ENCODE measurements at regions not wholly inside any gene's neighbourhood (a gene's known extent, or its start where the extent isn't known, plus 50 kb on each side); places are given as distances from the start of the nearest gene placed in this dataset.

DNA sequence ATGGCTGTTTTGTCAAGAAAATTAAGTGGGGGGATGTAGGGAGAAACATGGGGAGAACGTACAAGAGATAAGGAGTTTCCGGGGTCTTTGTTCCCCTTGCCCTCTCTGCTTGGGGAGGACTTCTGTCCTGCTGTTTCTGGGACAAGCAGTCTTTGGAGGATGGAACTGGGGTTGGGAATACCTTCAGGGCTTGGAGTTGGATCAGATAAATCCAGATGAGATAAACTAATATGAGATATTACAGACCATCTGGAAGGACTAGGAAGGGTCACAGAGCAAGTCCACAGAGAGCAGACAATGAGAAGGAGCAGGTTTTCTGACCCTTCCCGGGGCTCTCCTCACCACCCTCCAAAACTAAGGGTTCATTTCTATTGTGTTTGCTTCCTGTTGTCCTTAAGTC is 237.5 kb downstream of the TSHZ3 start:
- peaks cover 35% of the 10 kb centered on the region; the same call in 1 of the 2 replicates for H3K27me3 ChIP-seq (replicated peaks; ENCODE audit: insufficient read depth, low read length)

DNA sequence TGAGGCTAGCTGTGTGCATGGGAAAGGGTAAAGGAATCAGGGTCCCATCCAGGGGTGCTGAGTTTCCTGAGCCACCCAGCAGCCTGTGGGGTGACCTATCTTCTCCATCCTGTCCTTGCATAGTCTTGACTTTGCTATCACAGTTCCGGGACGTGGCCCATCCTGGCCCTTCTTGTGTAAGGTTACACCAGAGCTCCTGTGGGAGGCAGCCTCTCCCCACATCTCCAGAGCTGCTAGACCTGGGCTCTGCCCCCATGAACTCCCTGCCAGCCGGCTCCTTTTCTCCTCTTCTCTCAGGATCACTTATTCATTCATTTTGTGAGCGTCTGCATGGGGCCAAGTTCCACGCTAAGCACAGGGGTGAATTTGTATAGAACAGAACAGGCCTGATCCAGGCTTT is 238.9 kb downstream of the TSHZ3 start:
- no peak overlapping the region for H2AFZ ChIP-seq (ENCODE audit: low read length)
- no peaks in the 10 kb centered on the region for H3K79me2 ChIP-seq (ENCODE audit: low read length)
- H3K9ac ChIP-seq (ENCODE audit: low read length) = no peak overlapping the region
- no peaks in the 10 kb centered on the region for H4K20me1 ChIP-seq (ENCODE audit: insufficient read depth, low read length)
- no peak overlapping the region for H3K27ac ChIP-seq (ENCODE audit: low read length)
- H3K36me3 ChIP-seq (replicated peaks; ENCODE audit: insufficient read depth, low read length) = no peaks in the 10 kb centered on the region
- H3K4me3 ChIP-seq (ENCODE audit: low read length) = no peak overlapping the region
- H3K9me3 ChIP-seq (replicated peaks; ENCODE audit: insufficient read depth, low read length) = no peaks in the 10 kb centered on the region
- H3K27me3 ChIP-seq (replicated peaks; ENCODE audit: insufficient read depth, low read length) = peaks cover 48% of the 10 kb centered on the region
- H3K4me2 ChIP-seq (ENCODE audit: low read depth, low read length) = no peak overlapping the region
- DNase-seq = no peak
- H3K9me2 ChIP-seq (replicated peaks; ENCODE audit: insufficient read depth, low read length) = no peaks in the 10 kb centered on the region
- H3K4me1 ChIP-seq (ENCODE audit: low read length) = no peaks in the 10 kb centered on the region
- no peaks in the 10 kb centered on the region for H3F3A ChIP-seq (ENCODE audit: insufficient read depth, low read length)
- no peak for TF ChIP-seq EZH2 (optimal IDR thresholded peaks at IDR 0.05; ENCODE audit: low read depth, low read length)
- TF ChIP-seq, protein P1, sequence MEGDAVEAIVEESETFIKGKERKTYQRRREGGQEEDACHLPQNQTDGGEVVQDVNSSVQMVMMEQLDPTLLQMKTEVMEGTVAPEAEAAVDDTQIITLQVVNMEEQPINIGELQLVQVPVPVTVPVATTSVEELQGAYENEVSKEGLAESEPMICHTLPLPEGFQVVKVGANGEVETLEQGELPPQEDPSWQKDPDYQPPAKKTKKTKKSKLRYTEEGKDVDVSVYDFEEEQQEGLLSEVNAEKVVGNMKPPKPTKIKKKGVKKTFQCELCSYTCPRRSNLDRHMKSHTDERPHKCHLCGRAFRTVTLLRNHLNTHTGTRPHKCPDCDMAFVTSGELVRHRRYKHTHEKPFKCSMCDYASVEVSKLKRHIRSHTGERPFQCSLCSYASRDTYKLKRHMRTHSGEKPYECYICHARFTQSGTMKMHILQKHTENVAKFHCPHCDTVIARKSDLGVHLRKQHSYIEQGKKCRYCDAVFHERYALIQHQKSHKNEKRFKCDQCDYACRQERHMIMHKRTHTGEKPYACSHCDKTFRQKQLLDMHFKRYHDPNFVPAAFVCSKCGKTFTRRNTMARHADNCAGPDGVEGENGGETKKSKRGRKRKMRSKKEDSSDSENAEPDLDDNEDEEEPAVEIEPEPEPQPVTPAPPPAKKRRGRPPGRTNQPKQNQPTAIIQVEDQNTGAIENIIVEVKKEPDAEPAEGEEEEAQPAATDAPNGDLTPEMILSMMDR (IDR thresholded peaks at IDR 0.05; ENCODE audit: low read length) = no peak
- TF ChIP-seq EZH2phosphoT487 (IDR thresholded peaks at IDR 0.05; ENCODE audit: low read length) = no peak

More for the DNA sequence above, 237.5 kb downstream of the TSHZ3 start:
- H4K20me1 ChIP-seq (ENCODE audit: insufficient read depth, low read length) = no peaks in the 10 kb centered on the region
- TF ChIP-seq EZH2phosphoT487 (IDR thresholded peaks at IDR 0.05; ENCODE audit: low read length) = no peak
- TF ChIP-seq, protein P1 (IDR thresholded peaks at IDR 0.05; ENCODE audit: low read length) = no peak
- no peak overlapping the region for H3K9ac ChIP-seq (ENCODE audit: low read length)
- H3F3A ChIP-seq (ENCODE audit: insufficient read depth, low read length) = no peaks in the 10 kb centered on the region
- no peaks in the 10 kb centered on the region for H3K79me2 ChIP-seq (ENCODE audit: low read length)
- no peak overlapping the region for H3K27ac ChIP-seq (ENCODE audit: low read length)
- no peaks in the 10 kb centered on the region for H3K4me1 ChIP-seq (ENCODE audit: low read length)
- no peaks in the 10 kb centered on the region for H3K9me3 ChIP-seq (replicated peaks; ENCODE audit: insufficient read depth, low read length)
- H3K36me3 ChIP-seq (replicated peaks; ENCODE audit: insufficient read depth, low read length) = no peaks in the 10 kb centered on the region
- H3K9me2 ChIP-seq (replicated peaks; ENCODE audit: insufficient read depth, low read length) = no peaks in the 10 kb centered on the region
- no peak overlapping the region for H3K4me3 ChIP-seq (ENCODE audit: low read length)
- H2AFZ ChIP-seq (ENCODE audit: low read length) = no peak overlapping the region
- DNase-seq = no peak
- H3K4me2 ChIP-seq (ENCODE audit: low read depth, low read length) = no peak overlapping the region

DNA sequence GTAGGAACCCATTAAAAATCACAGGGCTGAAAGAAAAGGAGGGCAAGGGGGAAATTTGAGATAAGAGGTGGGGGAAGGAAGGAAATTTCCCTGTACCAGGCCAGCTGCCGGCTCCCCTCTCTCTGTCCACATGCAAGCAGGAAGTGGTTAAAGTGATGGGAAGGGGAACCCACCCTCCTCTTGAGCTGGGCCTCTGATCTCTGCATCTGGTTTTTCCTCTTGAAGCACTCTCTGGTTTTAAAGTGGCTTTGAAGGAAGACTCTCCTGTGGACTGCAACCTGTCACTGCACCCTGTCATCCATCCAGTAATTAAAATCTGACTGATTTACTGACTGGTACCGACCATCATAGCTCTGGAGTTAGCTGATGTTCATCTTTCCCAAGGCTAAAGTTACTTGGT is 239.6 kb downstream of the TSHZ3 start:
- H3F3A ChIP-seq (ENCODE audit: insufficient read depth, low read length) = no peaks in the 10 kb centered on the region
- H3K36me3 ChIP-seq (replicated peaks; ENCODE audit: insufficient read depth, low read length) = no peaks in the 10 kb centered on the region
- DNase-seq = no peak
- no peaks in the 10 kb centered on the region for H3K9me3 ChIP-seq (replicated peaks; ENCODE audit: insufficient read depth, low read length)
- H3K27me3 ChIP-seq (replicated peaks; ENCODE audit: insufficient read depth, low read length) = peaks cover 52% of the 10 kb centered on the region
- no peak overlapping the region for H2AFZ ChIP-seq (ENCODE audit: low read length)
- no peak overlapping the region for H3K27ac ChIP-seq (ENCODE audit: low read length)
- H3K4me2 ChIP-seq (ENCODE audit: low read depth, low read length) = no peak overlapping the region
- TF ChIP-seq EZH2 (optimal IDR thresholded peaks at IDR 0.05; ENCODE audit: low read depth, low read length) = no peak
- TF ChIP-seq, protein P1 (IDR thresholded peaks at IDR 0.05; ENCODE audit: low read length) = no peak
- TF ChIP-seq EZH2phosphoT487 (IDR thresholded peaks at IDR 0.05; ENCODE audit: low read length) = no peak
- H3K9me2 ChIP-seq (replicated peaks; ENCODE audit: insufficient read depth, low read length) = no peaks in the 10 kb centered on the region
- no peak overlapping the region for H3K4me3 ChIP-seq (ENCODE audit: low read length)
- no peaks in the 10 kb centered on the region for H4K20me1 ChIP-seq (ENCODE audit: insufficient read depth, low read length)
- no peaks in the 10 kb centered on the region for H3K79me2 ChIP-seq (ENCODE audit: low read length)
- no peak overlapping the region for H3K9ac ChIP-seq (ENCODE audit: low read length)
- H3K4me1 ChIP-seq (ENCODE audit: low read length) = no peaks in the 10 kb centered on the region

All from MM.1S (cell line).